Liver (tissue), 3 donors: ENCODE measurements at regions not wholly inside any gene's neighbourhood (a gene's known extent, or its start where the extent isn't known, plus 50 kb on each side); places are given as distances from the start of the nearest gene placed in this dataset.

Source experiments
- FOXA1 ChIP-seq: IDR thresholded peaks from 2 replicates; pipeline ENCODE4 v1.6.1; 2016; ENCODE audit warnings: antibody characterized with exemption
- GABPA ChIP-seq, 2 donors: IDR thresholded peaks in 1 of 2; conservative IDR thresholded peaks in 1 of 2; 2 replicates each; pipeline ENCODE4 v1.6.1; 2016; ENCODE audit warnings: antibody characterized with exemption in 2 of 2, mild to moderate bottlenecking in 1 of 2, moderate library complexity in 1 of 2
- JUND ChIP-seq, 2 donors: IDR thresholded peaks; 2 replicates each; pipeline ENCODE4 v1.6.1; 2016; ENCODE audit warnings: antibody characterized with exemption in 2 of 2
- MAX ChIP-seq: IDR thresholded peaks from 2 replicates; pipeline ENCODE4 v1.6.1; 2016; ENCODE audit warnings: antibody characterized with exemption
- RAD21 ChIP-seq, 2 donors: IDR thresholded peaks; 2 replicates each; pipeline ENCODE4 v1.6.1; 2016; ENCODE audit warnings: antibody characterized with exemption in 2 of 2, mild to moderate bottlenecking in 2 of 2
- REST ChIP-seq: IDR thresholded peaks from 2 replicates; pipeline ENCODE4 v1.6.1; 2016; ENCODE audit warnings: antibody characterized with exemption, mild to moderate bottlenecking
- SP1 ChIP-seq: IDR thresholded peaks from 2 replicates; pipeline ENCODE4 v1.6.1; 2018; ENCODE audit warnings: antibody characterized with exemption, mild to moderate bottlenecking
- TAF1 ChIP-seq: conservative IDR thresholded peaks from 2 replicates; pipeline ENCODE4 v1.6.1; 2016; ENCODE audit warnings: antibody characterized with exemption, mild to moderate bottlenecking
- YY1 ChIP-seq: IDR thresholded peaks from 2 replicates; pipeline ENCODE4 v1.6.1; 2016; ENCODE audit warnings: antibody characterized with exemption, mild to moderate bottlenecking
- TF ChIP-seq, protein P1 (sequence below): fragments of 150-350 bp; IDR thresholded peaks from 2 replicates; pipeline ENCODE4 v1.5.1; 2017; ENCODE audit warnings: improper control_type of control experiment, low read depth, low read length; ENCODE audit not compliant: missing input control
- TF ChIP-seq, protein P2 (sequence below): IDR thresholded peaks from 2 replicates; pipeline ENCODE4 v1.6.1; 2016; ENCODE audit warnings: antibody characterized with exemption
- donor health status: healthy.
- donor health status: healthy.

DNA sequence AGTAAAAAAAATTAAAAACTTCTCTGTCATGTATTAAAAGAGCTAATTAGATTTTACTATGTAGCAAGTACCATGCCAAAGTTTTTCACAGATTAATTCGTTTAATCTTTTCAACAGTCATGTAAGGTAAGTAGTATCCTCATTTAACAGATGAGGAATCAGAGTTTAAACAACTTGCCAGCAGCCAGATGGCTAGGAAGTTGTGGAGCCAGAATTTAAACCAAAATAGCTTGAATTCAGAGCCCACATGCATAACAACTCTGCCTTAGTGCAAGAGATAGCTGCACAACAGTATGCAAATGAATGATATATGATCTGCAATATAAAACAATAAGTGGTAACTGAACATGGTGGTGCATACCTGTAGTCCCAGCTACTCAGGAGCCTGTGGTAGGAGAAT lies 75.3 kb downstream of the NAP1L3 start:
- TF ChIP-seq, protein P1, sequence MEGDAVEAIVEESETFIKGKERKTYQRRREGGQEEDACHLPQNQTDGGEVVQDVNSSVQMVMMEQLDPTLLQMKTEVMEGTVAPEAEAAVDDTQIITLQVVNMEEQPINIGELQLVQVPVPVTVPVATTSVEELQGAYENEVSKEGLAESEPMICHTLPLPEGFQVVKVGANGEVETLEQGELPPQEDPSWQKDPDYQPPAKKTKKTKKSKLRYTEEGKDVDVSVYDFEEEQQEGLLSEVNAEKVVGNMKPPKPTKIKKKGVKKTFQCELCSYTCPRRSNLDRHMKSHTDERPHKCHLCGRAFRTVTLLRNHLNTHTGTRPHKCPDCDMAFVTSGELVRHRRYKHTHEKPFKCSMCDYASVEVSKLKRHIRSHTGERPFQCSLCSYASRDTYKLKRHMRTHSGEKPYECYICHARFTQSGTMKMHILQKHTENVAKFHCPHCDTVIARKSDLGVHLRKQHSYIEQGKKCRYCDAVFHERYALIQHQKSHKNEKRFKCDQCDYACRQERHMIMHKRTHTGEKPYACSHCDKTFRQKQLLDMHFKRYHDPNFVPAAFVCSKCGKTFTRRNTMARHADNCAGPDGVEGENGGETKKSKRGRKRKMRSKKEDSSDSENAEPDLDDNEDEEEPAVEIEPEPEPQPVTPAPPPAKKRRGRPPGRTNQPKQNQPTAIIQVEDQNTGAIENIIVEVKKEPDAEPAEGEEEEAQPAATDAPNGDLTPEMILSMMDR, result no peak
- no peak for TF ChIP-seq TAF1
- TF ChIP-seq, protein P2, sequence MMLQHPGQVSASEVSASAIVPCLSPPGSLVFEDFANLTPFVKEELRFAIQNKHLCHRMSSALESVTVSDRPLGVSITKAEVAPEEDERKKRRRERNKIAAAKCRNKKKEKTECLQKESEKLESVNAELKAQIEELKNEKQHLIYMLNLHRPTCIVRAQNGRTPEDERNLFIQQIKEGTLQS, result no peak
- no peak for TF ChIP-seq SP1
- no peak for TF ChIP-seq REST
- TF ChIP-seq YY1, result no peak
- TF ChIP-seq GABPA (IDR thresholded peaks at IDR 0.05 in 1 of 2, conservative IDR thresholded peaks at IDR 0.05 in 1 of 2), result no peak
- no peak for TF ChIP-seq MAX
- TF ChIP-seq JUND (IDR thresholded peaks at IDR 0.05), result no peak
- TF ChIP-seq RAD21 (IDR thresholded peaks at IDR 0.05), result no peak
- TF ChIP-seq FOXA1, result no peak
